ENCODE measurements at regions not wholly inside any gene's neighbourhood (a gene's known extent, or its start where the extent isn't known, plus 50 kb on each side); places are given as distances from the start of the nearest gene placed in this dataset.

GRCh38 chr1:170407581-170407980, 124.4 kb upstream of the GORAB start:
- TF ChIP-seq AFF4 (CRISPR knock-in tag; IDR thresholded peaks at IDR 0.05) (no peak), CTCF (IDR thresholded peaks at IDR 0.05 in 2 of 3, conservative IDR thresholded peaks at IDR 0.05 in 1 of 3; ENCODE audit: insufficient read depth in 2 of 3, low read depth in 1 of 3, low read length in 3 of 3) (no peak), NFE2L1 (tag; IDR thresholded peaks at IDR 0.05; ENCODE audit: borderline replicate concordance, low read depth) (no peak), ZNF121 (CRISPR knock-in tag; conservative IDR thresholded peaks at IDR 0.05) (no peak), POLR2AphosphoS2 (IDR thresholded peaks at IDR 0.05; ENCODE audit: low read length) (no peak)
